Kidney epithelial cell (primary cell): ENCODE measurements at regions not wholly inside any gene's neighbourhood (a gene's known extent, or its start where the extent isn't known, plus 50 kb on each side); places are given as distances from the start of the nearest gene placed in this dataset.

ENCODE experiments used
- DNase-seq: peaks from one replicate; pipeline ENCODE4 v3.0.0-alpha.2; 2010; ENCODE audit warnings: low read depth
- H3K27me3 ChIP-seq: 2 replicates; pipeline ENCODE4 v1.6.0; 2011; ENCODE audit warnings: low read length; ENCODE audit not compliant: control insufficient read depth, insufficient read depth
- H3K36me3 ChIP-seq: 2 replicates; pipeline ENCODE4 v1.5.1; 2011; ENCODE audit warnings: low read length; ENCODE audit not compliant: control insufficient read depth, insufficient read depth
- H3K4me3 ChIP-seq: 2 replicates; pipeline ENCODE4 v1.5.1; 2011; ENCODE audit warnings: low read depth, mild to moderate bottlenecking, control low read depth, low read length
- TF ChIP-seq, protein P1 (sequence below): IDR thresholded peaks from 2 replicates; pipeline ENCODE4 v1.5.1; 2011; ENCODE audit warnings: mild to moderate bottlenecking, moderate library complexity, low read length, control low read depth, inconsistent platforms; ENCODE audit not compliant: insufficient read depth, poor library complexity, severe bottlenecking

- TF ChIP-seq, protein P1, sequence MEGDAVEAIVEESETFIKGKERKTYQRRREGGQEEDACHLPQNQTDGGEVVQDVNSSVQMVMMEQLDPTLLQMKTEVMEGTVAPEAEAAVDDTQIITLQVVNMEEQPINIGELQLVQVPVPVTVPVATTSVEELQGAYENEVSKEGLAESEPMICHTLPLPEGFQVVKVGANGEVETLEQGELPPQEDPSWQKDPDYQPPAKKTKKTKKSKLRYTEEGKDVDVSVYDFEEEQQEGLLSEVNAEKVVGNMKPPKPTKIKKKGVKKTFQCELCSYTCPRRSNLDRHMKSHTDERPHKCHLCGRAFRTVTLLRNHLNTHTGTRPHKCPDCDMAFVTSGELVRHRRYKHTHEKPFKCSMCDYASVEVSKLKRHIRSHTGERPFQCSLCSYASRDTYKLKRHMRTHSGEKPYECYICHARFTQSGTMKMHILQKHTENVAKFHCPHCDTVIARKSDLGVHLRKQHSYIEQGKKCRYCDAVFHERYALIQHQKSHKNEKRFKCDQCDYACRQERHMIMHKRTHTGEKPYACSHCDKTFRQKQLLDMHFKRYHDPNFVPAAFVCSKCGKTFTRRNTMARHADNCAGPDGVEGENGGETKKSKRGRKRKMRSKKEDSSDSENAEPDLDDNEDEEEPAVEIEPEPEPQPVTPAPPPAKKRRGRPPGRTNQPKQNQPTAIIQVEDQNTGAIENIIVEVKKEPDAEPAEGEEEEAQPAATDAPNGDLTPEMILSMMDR = no peak
- no peaks in the 10 kb centered on the region for H3K36me3 ChIP-seq
- no peaks in the 10 kb centered on the region for H3K27me3 ChIP-seq
- DNase-seq = no peak
- no peak overlapping the region for H3K4me3 ChIP-seq
Measured at GRCh38 chr4:23225564-23225963, 532.8 kb downstream of the GBA3 start.

DNA sequence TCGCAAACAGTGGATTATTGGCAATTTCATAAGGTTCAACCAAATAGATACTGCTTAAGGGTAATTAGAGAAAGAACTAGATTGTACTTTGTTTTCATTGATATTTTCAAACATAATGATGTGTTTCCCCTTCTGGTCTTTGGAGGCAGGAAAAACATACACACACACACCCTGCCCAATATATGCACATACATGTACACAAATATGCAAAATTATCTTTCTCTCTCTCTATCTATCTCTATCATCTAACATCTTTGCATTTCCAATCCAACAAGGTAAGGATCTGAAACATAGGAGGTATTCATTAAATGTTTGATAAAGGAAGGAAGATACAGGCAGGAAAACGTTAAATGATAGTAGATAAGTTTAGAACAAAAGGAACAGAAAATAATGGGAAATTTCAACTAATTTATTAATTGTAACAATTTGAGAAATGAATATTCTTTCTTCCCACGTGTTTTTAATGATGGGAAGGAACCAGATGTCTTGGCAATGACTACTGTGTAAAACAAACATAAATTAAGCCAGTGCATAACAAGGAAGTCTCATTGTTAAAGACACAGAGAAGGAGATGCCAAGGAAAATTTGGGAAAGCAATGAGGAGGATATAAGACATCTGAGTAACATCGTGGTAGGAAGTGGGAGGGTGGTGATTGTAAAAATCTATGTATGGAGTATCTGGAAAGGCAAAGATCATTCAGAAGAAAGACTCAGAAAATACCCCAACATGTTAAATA lies 532.1 kb downstream of the GBA3 start:
- no peaks in the 10 kb centered on the region for H3K36me3 ChIP-seq
- no peak overlapping the region for H3K4me3 ChIP-seq
- no peaks in the 10 kb centered on the region for H3K27me3 ChIP-seq
- no peak for DNase-seq
- TF ChIP-seq, protein P1 = no peak

GRCh38 chr4:23220911-23221310 lies 528.2 kb downstream of the GBA3 start:
- TF ChIP-seq, protein P1 = no peak
- no peaks in the 10 kb centered on the region for H3K36me3 ChIP-seq
- H3K4me3 ChIP-seq = no peak overlapping the region
- no peak for DNase-seq
- H3K27me3 ChIP-seq = no peaks in the 10 kb centered on the region

GRCh38 chr4:23219779-23220408 lies 527.2 kb downstream of the GBA3 start:
- Histone ChIP-seq H3K27me3 (no peaks in the 10 kb centered on the region), H3K36me3 (no peaks in the 10 kb centered on the region), H3K4me3 (no peak overlapping the region)
- no peak for DNase-seq
- TF ChIP-seq, protein P1 = no peak

DNA sequence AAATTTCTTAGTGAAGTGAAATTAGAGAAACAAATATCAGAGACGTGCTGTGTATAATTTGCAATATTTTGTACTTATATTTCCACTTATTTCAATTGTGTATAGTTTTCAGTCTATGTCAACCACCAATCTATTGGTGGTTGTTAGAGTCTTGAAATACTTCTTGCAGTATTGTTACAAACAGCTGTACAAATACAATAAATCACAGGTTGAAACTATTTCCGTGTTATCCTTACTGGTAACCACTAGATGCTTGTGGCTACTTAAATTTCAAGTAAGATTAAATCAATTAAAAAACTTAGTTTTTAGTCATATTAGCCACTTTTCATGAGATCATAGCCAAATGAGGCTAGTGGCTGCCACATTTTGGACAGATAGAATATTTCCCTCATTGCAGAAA lies 520.5 kb downstream of the GBA3 start:
- Histone ChIP-seq H3K27me3 (no peaks in the 10 kb centered on the region), H3K36me3 (no peaks in the 10 kb centered on the region), H3K4me3 (no peak overlapping the region)
- DNase-seq = no peak
- TF ChIP-seq, protein P1 = no peak
